HFF-Myc (cell line): ENCODE measurements at regions not wholly inside any gene's neighbourhood (a gene's known extent, or its start where the extent isn't known, plus 50 kb on each side); places are given as distances from the start of the nearest gene placed in this dataset.

Experiments used
- DNase-seq: peaks from one replicate; pipeline ENCODE4 v3.0.0-alpha.2; 2011; ENCODE audit warnings: low read depth; ENCODE audit errors: extremely low read depth
- H3K4me3 ChIP-seq: replicated peaks from 2 replicates; pipeline ENCODE4 v1.5.1; 2011; ENCODE audit warnings: low read depth, mild to moderate bottlenecking, control low read depth, low read length
- CTCF ChIP-seq: IDR thresholded peaks from 2 replicates; pipeline ENCODE4 v1.5.1; 2012; ENCODE audit warnings: mild to moderate bottlenecking, low read depth, low read length, control low read depth; ENCODE audit errors: missing control alignments

DNA sequence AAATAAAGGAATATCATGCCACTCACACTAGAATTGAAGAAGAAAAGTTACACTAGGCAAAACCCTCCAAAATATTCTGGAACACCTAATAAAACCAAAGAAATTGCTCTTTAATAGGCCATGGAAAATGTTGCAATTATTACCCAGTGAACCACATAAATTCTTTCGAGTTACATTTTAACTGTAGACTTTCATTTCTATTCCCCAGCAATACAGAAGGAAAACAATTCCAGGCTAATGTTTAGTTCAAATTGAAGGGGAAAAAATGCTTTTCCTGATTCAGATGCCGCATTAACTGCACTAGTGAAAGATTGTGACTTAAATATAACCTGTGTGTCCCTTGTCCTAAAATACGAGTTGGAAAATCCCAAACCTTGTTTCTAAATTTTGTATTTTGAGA is 439.3 kb upstream of the ADAMTS16 start:
- DNase-seq: no peak
- H3K4me3 ChIP-seq: no peak overlapping the region
- TF ChIP-seq CTCF: no peak

DNA sequence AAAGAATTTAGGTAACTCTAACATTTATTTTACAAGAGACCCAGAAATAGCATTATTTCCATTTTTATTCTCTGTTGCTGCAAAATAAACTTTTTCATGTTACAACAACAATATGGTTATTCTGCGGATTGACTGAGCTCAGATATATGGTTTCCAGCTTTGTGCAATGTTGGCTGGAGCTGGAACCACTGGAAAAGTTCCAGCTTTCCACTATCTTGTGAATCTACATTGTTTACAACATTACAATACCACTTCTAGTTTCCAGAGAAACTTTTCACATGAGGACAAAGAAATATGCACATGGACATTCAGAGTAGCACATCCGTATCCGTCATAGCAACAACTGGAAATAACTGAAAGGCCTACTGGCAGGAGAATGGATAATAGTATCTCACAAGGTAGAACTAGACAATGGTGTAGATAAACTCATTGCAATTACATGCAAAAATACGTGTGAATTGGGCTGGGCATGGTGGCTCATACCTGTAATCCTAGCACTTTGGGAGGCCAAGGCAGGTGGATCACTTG is 436.1 kb upstream of the ADAMTS16 start:
- no peak for TF ChIP-seq CTCF
- no peak overlapping the region for H3K4me3 ChIP-seq
- no peak for DNase-seq

GRCh38 chr5:4704951-4705350 is 435.2 kb upstream of the ADAMTS16 start:
- no peak for DNase-seq
- no peak overlapping the region for H3K4me3 ChIP-seq
- TF ChIP-seq CTCF: no peak

GRCh38 chr5:4716781-4717180 is 423.3 kb upstream of the ADAMTS16 start:
- no peak overlapping the region for H3K4me3 ChIP-seq
- no peak for TF ChIP-seq CTCF
- no peak for DNase-seq

- H3K4me3 ChIP-seq: no peak overlapping the region
- no peak for DNase-seq
- no peak for TF ChIP-seq CTCF
These were observed 422.7 kb upstream of the ADAMTS16 start for GRCh38 chr5:4717446-4717845.

DNA sequence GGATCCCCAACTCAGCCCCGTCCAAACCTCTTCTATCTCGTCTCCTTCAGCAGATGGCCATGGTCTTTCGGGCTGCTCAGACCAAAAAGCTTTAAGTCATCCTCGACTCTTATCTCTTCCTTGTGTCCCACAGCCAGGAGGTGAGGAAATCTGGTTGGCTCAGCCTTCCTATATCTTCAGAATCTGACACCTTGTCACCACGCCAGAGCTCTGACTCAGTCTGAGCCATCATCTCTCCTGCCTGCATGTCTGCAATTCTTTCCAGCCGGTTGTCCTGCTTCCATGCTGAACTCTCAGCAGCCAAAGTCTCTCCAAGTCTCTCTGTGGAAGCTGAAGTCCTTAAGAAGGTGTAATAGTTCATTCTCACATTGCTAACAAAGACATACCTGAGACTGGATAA is 419.3 kb upstream of the ADAMTS16 start:
- no peak for DNase-seq
- no peak for TF ChIP-seq CTCF
- no peak overlapping the region for H3K4me3 ChIP-seq

DNA sequence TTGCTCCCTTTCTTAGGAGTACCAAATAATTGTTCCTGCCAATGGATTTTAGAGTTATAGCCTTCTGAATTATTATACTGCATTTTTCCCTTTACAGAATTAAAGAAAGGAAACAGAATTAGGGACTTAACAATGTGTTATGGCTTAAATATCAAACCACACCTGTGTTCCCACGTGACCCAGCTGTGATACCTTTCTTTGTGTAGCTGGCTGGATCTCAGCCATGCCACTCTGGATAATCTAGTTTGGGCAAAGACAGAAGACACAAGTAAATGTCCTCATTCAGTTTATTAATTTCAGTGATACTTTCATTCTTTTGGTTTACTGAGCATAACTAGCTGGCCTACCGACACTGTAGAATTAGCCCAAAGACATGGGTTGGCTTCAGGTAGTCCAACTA is 417.2 kb upstream of the ADAMTS16 start:
- no peak for DNase-seq
- TF ChIP-seq CTCF: no peak
- H3K4me3 ChIP-seq: no peak overlapping the region
